Naive thymus-derived CD8-positive, alpha-beta T cell (primary cell): ENCODE measurements at regions not wholly inside any gene's neighbourhood (a gene's known extent, or its start where the extent isn't known, plus 50 kb on each side); places are given as distances from the start of the nearest gene placed in this dataset.

Experiments used
- ATAC-seq, 2 donors: fragments of 150-1000 bp; cut with Tn5 transposase in 1 of 2; sonication (Bioruptor Pico), chemical (Tn5 transposase) in 1 of 2; 1 replicate in 1 of 2; 2 replicates in 1 of 2; pipeline ENCODE4 v1.10.0; 2021; ENCODE audit warnings: mild to moderate bottlenecking in 2 of 2, moderate library complexity in 2 of 2
- POLR2A ChIA-PET: fragments of 350-600 bp; sonication (Branson Sonifier 250); formaldehyde crosslinking; loops from one replicate; lab custom pipeline; 2021; ENCODE audit warnings: antibody characterized with exemption; lab: Charles Lee
- DNase-seq, 10 donors: peaks; one replicate each; pipeline versions ENCODE4 v3.0.0 to v3.0.0-alpha.2; 2020 to 2022
- H3K27ac Mint-ChIP-seq, 10 donors: one replicate each; pipeline ENCODE4 v1.8.0; 2020 to 2022; ENCODE audit warnings: mild to moderate bottlenecking in 10 of 10, mixed read lengths in 10 of 10, moderate library complexity in 4 of 10, inconsistent platforms in 1 of 10
- H3K27me3 Mint-ChIP-seq, 5 donors: one replicate each; pipeline ENCODE4 v1.8.0; 2021 to 2022; ENCODE audit warnings: mixed read lengths in 5 of 5
- H3K36me3 Mint-ChIP-seq, 3 donors: one replicate each; pipeline ENCODE4 v1.8.0; 2020 to 2022; ENCODE audit warnings: mixed read lengths in 3 of 3, mild to moderate bottlenecking in 2 of 3, inconsistent platforms in 1 of 3
- H3K4me1 Mint-ChIP-seq, 4 donors: one replicate each; pipeline ENCODE4 v1.8.0; 2021 to 2022; ENCODE audit warnings: mixed read lengths in 4 of 4
- H3K4me3 Mint-ChIP-seq, 10 donors: one replicate each; pipeline ENCODE4 v1.8.0; 2020 to 2022; ENCODE audit warnings: mild to moderate bottlenecking in 10 of 10, mixed read lengths in 10 of 10, moderate library complexity in 6 of 10, inconsistent platforms in 1 of 10
- H3K9me3 Mint-ChIP-seq, 9 donors: one replicate each; pipeline ENCODE4 v1.8.0; 2020 to 2022; ENCODE audit warnings: mixed read lengths in 9 of 9, mild to moderate bottlenecking in 3 of 9, inconsistent platforms in 1 of 9, moderate library complexity in 1 of 9

GRCh38 chr13:66036024-66036614 lies 1194.0 kb downstream of the PCDH9 start:
- no peaks in the 10 kb centered on the region for H3K27me3 Mint-ChIP-seq
- no peak for DNase-seq
- H3K4me1 Mint-ChIP-seq, result no peaks in the 10 kb centered on the region
- H3K9me3 Mint-ChIP-seq, result peaks cover 0 to 5% (median 0%) of the 10 kb centered on the region in 9 donors
- POLR2A ChIA-PET, result no interaction called here
- ATAC-seq, result no peak
- no peak overlapping the region for H3K4me3 Mint-ChIP-seq
- H3K36me3 Mint-ChIP-seq, result no peaks in the 10 kb centered on the region
- no peak overlapping the region for H3K27ac Mint-ChIP-seq

DNA sequence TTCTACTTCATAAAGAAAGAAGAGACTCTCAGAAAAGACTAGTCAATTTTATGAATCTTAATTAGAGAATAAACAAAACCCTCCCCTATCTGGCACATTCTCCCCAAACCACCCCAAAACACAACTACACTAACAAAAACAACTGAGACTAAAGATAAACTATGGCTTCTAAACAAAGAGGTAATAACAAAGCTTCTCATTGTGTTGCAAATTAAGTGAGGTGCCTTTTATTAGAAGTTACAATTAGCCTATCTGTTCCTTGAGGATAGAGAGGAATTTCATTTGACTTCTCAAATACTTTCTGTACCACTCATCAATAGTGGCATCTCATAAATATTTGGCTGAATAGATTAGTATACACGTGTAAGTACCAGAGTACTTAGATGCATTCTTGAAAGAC lies 1196.2 kb downstream of the PCDH9 start:
- no peaks in the 10 kb centered on the region for H3K27me3 Mint-ChIP-seq
- DNase-seq, result no peak
- no peaks in the 10 kb centered on the region for H3K36me3 Mint-ChIP-seq
- no peaks in the 10 kb centered on the region for H3K4me1 Mint-ChIP-seq
- H3K9me3 Mint-ChIP-seq, result peaks cover 0 to 5% (median 0%) of the 10 kb centered on the region in 9 donors
- ATAC-seq, result no peak
- no peak overlapping the region for H3K4me3 Mint-ChIP-seq
- POLR2A ChIA-PET, result no interaction called here
- H3K27ac Mint-ChIP-seq, result no peak overlapping the region

- H3K27me3 Mint-ChIP-seq, result no peaks in the 10 kb centered on the region
Measured at GRCh38 chr13:66021846-66022245, 1208.3 kb downstream of the PCDH9 start.

DNA sequence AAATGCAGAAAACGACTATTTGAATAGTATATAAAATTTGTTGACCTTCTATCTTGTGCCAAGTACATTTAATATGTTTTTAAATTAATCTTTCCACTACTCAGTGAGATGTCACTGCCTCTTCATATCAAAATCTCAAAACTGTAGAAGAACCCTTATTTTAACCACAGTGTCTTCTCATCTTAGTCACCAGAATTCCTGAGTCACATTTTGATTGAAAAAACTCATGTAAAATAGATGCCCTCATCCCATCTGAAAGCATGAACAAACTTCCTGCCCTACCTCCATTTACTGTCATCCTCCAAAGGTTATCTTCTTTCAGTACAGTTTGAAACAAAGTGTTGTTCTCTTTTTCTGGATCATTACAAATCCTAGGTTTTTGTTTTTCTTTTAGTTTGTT lies 1215.4 kb downstream of the PCDH9 start:
- ATAC-seq (no peak), DNase-seq (no peak)
- Mint-ChIP-seq H3K27me3 (no peaks in the 10 kb centered on the region), H3K27ac (no peak overlapping the region), H3K4me1 (no peaks in the 10 kb centered on the region), H3K4me3 (no peak overlapping the region), H3K9me3 (peaks cover 0 to 18% (median 3%) of the 10 kb centered on the region in 9 donors), H3K36me3 (no peaks in the 10 kb centered on the region)
- POLR2A ChIA-PET, result no interaction called here

More at GRCh38 chr13:66021846-66022245, 1208.3 kb downstream of the PCDH9 start:
- no peaks in the 10 kb centered on the region for H3K4me1 Mint-ChIP-seq
- DNase-seq (no peak), ATAC-seq (no peak)
- POLR2A ChIA-PET, result no interaction called here
- H3K27ac Mint-ChIP-seq, result no peak overlapping the region
- H3K36me3 Mint-ChIP-seq, result no peaks in the 10 kb centered on the region
- no peak overlapping the region for H3K4me3 Mint-ChIP-seq
- H3K9me3 Mint-ChIP-seq, result peaks cover 0 to 7% (median 2%) of the 10 kb centered on the region in 9 donors

- Mint-ChIP-seq H3K4me3 (no peak overlapping the region), H3K27ac (no peak overlapping the region), H3K27me3 (no peaks in the 10 kb centered on the region), H3K4me1 (no peaks in the 10 kb centered on the region), H3K9me3 (peaks cover 0 to 18% (median 5%) of the 10 kb centered on the region in 9 donors), H3K36me3 (no peaks in the 10 kb centered on the region)
- POLR2A ChIA-PET, result no interaction called here
- DNase-seq (no peak), ATAC-seq (no peak)
Measured at GRCh38 chr13:66009241-66009640, 1220.9 kb downstream of the PCDH9 start.

DNA sequence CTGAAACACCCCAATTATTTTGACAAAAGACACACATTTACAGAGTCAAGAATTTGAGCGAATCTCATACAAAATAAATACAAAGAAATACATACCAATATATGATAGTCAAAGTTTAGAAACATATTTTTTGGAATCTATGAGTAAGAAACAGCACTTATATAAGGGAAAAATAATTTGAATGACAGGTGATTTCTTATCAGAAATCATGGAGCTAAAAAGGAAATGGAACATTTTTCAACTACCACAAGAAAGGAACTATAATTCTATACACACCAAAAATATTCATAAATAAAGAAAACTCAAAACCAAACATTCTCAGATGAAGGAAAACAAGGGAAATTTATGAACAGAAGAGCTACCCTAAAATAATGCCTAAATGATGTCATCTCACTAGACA lies 1226.6 kb downstream of the PCDH9 start:
- no peak overlapping the region for H3K4me3 Mint-ChIP-seq
- H3K27me3 Mint-ChIP-seq, result no peaks in the 10 kb centered on the region
- H3K9me3 Mint-ChIP-seq, result peaks cover 0 to 27% (median 12%) of the 10 kb centered on the region in 9 donors
- no peak for DNase-seq
- POLR2A ChIA-PET, result no interaction called here
- ATAC-seq, result no peak
- H3K36me3 Mint-ChIP-seq, result peaks cover 0 to 5% (median 0%) of the 10 kb centered on the region in 3 donors
- H3K4me1 Mint-ChIP-seq, result no peaks in the 10 kb centered on the region
- H3K27ac Mint-ChIP-seq, result no peak overlapping the region

- no peak overlapping the region for H3K27ac Mint-ChIP-seq
- H3K4me1 Mint-ChIP-seq, result no peaks in the 10 kb centered on the region
- H3K36me3 Mint-ChIP-seq, result peaks cover 0 to 5% (median 0%) of the 10 kb centered on the region in 3 donors
- POLR2A ChIA-PET, result no interaction called here
- H3K4me3 Mint-ChIP-seq, result no peak overlapping the region
- H3K9me3 Mint-ChIP-seq, result peaks cover 0 to 19% (median 12%) of the 10 kb centered on the region in 9 donors
- ATAC-seq (no peak), DNase-seq (no peak)
- no peaks in the 10 kb centered on the region for H3K27me3 Mint-ChIP-seq
Measured at GRCh38 chr13:66001140-66001539, 1229.0 kb downstream of the PCDH9 start.

GRCh38 chr13:65999411-65999810 lies 1230.7 kb downstream of the PCDH9 start:
- Mint-ChIP-seq H3K9me3 (peaks cover 0 to 19% (median 12%) of the 10 kb centered on the region in 9 donors), H3K4me3 (no peak overlapping the region), H3K4me1 (no peaks in the 10 kb centered on the region), H3K36me3 (peaks cover 0 to 5% (median 0%) of the 10 kb centered on the region in 3 donors), H3K27me3 (no peaks in the 10 kb centered on the region), H3K27ac (no peak overlapping the region)
- ATAC-seq (no peak), DNase-seq (no peak)
- POLR2A ChIA-PET, result no interaction called here

DNA sequence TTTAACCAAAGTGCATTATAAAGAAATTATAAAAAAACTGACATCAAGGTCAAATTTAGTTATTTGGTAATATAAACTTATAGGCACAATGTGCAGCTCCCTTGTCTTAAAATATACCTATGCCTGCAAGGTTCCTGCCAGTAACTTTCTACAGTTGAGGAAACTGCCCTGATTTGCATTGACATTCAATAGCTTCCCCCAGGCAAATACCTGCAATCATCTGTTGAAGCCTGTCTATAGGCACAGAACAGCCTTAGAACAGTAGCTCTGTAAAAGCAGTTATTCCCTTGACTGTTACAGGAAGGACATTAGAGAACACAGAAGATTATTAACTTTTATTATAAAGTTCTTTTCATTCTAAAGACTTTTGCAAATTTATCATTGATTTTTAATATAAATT lies 1239.5 kb downstream of the PCDH9 start:
- H3K4me1 Mint-ChIP-seq, result no peaks in the 10 kb centered on the region
- ATAC-seq (no peak), DNase-seq (no peak)
- no peaks in the 10 kb centered on the region for H3K27me3 Mint-ChIP-seq
- H3K4me3 Mint-ChIP-seq, result no peak overlapping the region
- POLR2A ChIA-PET, result no interaction called here
- peaks cover 0 to 3% (median 0%) of the 10 kb centered on the region in 9 donors for H3K9me3 Mint-ChIP-seq
- H3K27ac Mint-ChIP-seq, result no peak overlapping the region
- H3K36me3 Mint-ChIP-seq, result no peaks in the 10 kb centered on the region

DNA sequence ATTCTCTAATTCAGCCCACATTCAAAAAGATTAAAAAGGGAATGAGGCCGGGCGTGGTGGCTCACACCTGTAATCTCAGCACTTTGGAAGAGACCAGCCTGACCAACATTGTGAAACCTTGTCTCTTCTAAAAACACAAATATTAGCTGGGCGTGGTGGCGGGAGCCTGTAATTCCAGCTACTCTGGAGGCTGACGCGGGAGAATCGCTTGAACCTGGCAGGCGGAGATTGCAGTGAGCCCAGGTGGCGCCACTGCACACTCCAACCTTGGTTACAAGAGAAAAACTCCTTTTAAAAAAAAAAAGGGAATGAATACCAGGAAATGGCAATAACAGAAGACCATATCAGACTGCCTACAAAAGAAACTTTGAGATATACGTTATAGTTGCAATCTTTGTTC lies 1244.5 kb downstream of the PCDH9 start:
- DNase-seq (no peak), ATAC-seq (no peak)
- Mint-ChIP-seq H3K36me3 (no peaks in the 10 kb centered on the region), H3K4me3 (no peak overlapping the region), H3K4me1 (no peaks in the 10 kb centered on the region), H3K27me3 (no peaks in the 10 kb centered on the region), H3K27ac (no peak overlapping the region), H3K9me3 (peaks cover 0 to 6% (median 0%) of the 10 kb centered on the region in 9 donors)
- POLR2A ChIA-PET, result no interaction called here

- POLR2A ChIA-PET, result no interaction called here
- H3K27me3 Mint-ChIP-seq, result no peaks in the 10 kb centered on the region
- ATAC-seq (no peak), DNase-seq (no peak)
- no peaks in the 10 kb centered on the region for H3K36me3 Mint-ChIP-seq
- H3K27ac Mint-ChIP-seq, result no peak overlapping the region
- no peaks in the 10 kb centered on the region for H3K4me1 Mint-ChIP-seq
- H3K9me3 Mint-ChIP-seq, result peaks cover 0 to 31% (median 9%) of the 10 kb centered on the region in 9 donors
- H3K4me3 Mint-ChIP-seq, result no peak overlapping the region
Measured at GRCh38 chr13:65977525-65977924, 1252.6 kb downstream of the PCDH9 start.

- POLR2A ChIA-PET, result no interaction called here
- DNase-seq, result no peak
- H3K9me3 Mint-ChIP-seq, result peaks cover 0 to 26% (median 9%) of the 10 kb centered on the region in 9 donors
- H3K36me3 Mint-ChIP-seq, result no peaks in the 10 kb centered on the region
- H3K27ac Mint-ChIP-seq, result no peak overlapping the region
- H3K27me3 Mint-ChIP-seq, result no peaks in the 10 kb centered on the region
- H3K4me1 Mint-ChIP-seq, result no peaks in the 10 kb centered on the region
- ATAC-seq, result no peak
- H3K4me3 Mint-ChIP-seq, result no peak overlapping the region
Measured at GRCh38 chr13:65971541-65971940, 1258.6 kb downstream of the PCDH9 start.

- ATAC-seq (no peak), DNase-seq (no peak)
- POLR2A ChIA-PET, result no interaction called here
Measured at GRCh38 chr13:65966991-65967451, 1263.1 kb downstream of the PCDH9 start.

DNA sequence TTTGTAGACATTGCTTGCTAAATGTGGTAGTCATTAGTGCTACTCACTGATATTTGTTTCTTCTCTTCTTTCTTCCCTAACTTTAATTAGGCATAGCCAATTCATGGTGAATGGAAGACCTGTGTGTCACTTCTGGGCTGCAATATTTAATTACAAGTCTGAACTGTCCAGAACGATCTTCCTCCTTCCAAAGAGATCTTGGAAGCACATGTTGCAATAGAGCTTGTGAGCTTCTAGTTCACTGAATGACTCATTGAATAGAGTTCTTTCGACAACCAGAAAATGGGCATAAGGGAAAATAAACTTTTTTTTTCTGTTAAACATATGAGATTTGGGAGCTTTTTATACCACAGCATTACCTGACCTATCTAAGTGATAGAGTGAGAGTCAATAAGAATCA lies 1264.6 kb downstream of the PCDH9 start:
- Mint-ChIP-seq H3K27ac (no peak overlapping the region), H3K9me3 (peaks cover 0 to 7% (median 3%) of the 10 kb centered on the region in 9 donors), H3K4me3 (no peak overlapping the region), H3K4me1 (no peaks in the 10 kb centered on the region), H3K27me3 (no peaks in the 10 kb centered on the region), H3K36me3 (no peaks in the 10 kb centered on the region)
- DNase-seq (no peak), ATAC-seq (no peak)
- POLR2A ChIA-PET, result no interaction called here

More at GRCh38 chr13:65966991-65967451, 1263.1 kb downstream of the PCDH9 start:
- H3K4me1 Mint-ChIP-seq, result no peaks in the 10 kb centered on the region
- H3K4me3 Mint-ChIP-seq, result no peak overlapping the region
- no peaks in the 10 kb centered on the region for H3K27me3 Mint-ChIP-seq
- H3K36me3 Mint-ChIP-seq, result no peaks in the 10 kb centered on the region
- peaks cover 0 to 7% (median 3%) of the 10 kb centered on the region in 9 donors for H3K9me3 Mint-ChIP-seq
- no peak overlapping the region for H3K27ac Mint-ChIP-seq
